HFFc6 (cell line): ENCODE measurements at regions not wholly inside any gene's neighbourhood (a gene's known extent, or its start where the extent isn't known, plus 50 kb on each side); places are given as distances from the start of the nearest gene placed in this dataset.

Experiments used
- DNase-seq: peaks from one replicate; pipeline ENCODE4 v3.0.0-alpha.2; 2018
- H3K27ac Mint-ChIP-seq: 2 replicates; pipeline ENCODE4 v1.8.0; 2020; ENCODE audit warnings: mild to moderate bottlenecking, mixed read lengths
- H3K27me3 Mint-ChIP-seq: 2 replicates; pipeline ENCODE4 v1.8.0; 2021; ENCODE audit warnings: mild to moderate bottlenecking, moderate library complexity, mixed read lengths; ENCODE audit not compliant: insufficient read depth
- H3K36me3 Mint-ChIP-seq: 2 replicates; pipeline ENCODE4 v1.8.0; 2021; ENCODE audit warnings: low read depth, mixed read lengths
- H3K4me1 Mint-ChIP-seq: 2 replicates; pipeline ENCODE4 v1.8.0; 2020; ENCODE audit warnings: low read depth, mixed read lengths
- H3K4me3 Mint-ChIP-seq: 2 replicates; pipeline ENCODE4 v1.8.0; 2020; ENCODE audit warnings: mild to moderate bottlenecking, moderate library complexity, mixed read lengths
- H3K9me3 Mint-ChIP-seq: 2 replicates; pipeline ENCODE4 v1.8.0; 2020; ENCODE audit warnings: mild to moderate bottlenecking, mixed read lengths
- CTCF ChIP-seq: fragments of 200-600 bp; sonication (generic); IDR thresholded peaks from 2 replicates; pipeline ENCODE4 v1.5.0; 2021; ENCODE audit warnings: antibody characterized with exemption, mild to moderate bottlenecking

DNA sequence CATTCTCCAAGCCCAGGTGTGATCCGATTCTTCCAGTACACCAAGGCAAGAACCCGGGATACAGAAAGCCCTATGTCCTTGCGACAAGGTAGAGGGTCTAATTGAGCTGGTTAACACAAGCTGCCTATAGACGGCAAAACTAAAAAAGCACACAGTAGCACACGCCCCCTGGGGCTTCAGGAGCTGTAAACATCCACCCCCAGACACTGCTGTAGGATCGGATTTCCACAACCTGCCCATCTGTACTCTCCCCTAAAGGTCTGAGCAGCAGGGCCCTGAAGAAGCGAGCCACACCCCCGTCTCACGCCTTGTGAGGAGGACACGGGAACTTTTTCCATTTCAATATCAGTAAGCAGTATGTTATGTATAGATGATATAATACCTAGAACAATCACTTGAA lies 624.7 kb downstream of the BUD13 start:
- no peak overlapping the region for H3K4me3 Mint-ChIP-seq
- no peak for DNase-seq
- H3K4me1 Mint-ChIP-seq: no peaks in the 10 kb centered on the region
- H3K27me3 Mint-ChIP-seq: no peaks in the 10 kb centered on the region; the same call in 1 of the 2 replicates
- peaks cover 55% of the 10 kb centered on the region for H3K9me3 Mint-ChIP-seq
- TF ChIP-seq CTCF: no peak
- H3K27ac Mint-ChIP-seq: no peak overlapping the region
- no peaks in the 10 kb centered on the region for H3K36me3 Mint-ChIP-seq

DNA sequence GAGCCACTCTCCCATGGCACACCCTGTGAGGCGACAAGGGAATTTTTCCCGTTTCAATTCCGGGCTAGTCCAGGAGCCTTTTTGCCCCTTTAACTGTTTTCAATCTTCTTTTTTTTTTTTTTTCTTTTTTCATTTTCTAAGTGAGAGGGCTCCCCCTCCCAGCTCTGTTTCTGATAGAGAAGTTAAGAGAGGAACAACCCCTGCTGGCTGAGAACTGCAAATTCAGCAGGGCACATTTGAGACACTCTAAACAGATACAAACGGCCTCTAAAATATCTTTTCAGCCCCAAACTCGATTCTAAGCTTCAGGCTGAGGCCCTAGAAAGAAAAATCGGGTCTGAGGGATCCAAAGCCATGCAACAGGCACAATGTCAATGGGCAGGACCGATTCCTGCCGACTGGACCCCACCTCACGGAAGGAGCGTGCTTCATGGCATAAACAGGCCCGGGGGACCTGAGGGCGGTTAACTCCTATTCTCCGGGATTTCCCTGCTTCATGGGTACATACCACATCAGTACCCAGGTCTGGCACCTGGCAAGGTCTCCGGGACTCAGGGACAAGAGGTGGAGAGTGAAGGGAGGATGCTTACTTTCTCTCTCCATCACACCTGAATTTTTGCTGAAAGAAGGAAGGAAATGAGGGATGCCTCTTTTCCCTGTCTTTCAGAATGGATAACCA lies 627.5 kb downstream of the BUD13 start:
- H3K27ac Mint-ChIP-seq: no peak overlapping the region
- no peak for DNase-seq
- H3K9me3 Mint-ChIP-seq: peaks cover 54% of the 10 kb centered on the region
- no peaks in the 10 kb centered on the region; the same call in 1 of the 2 replicates for H3K27me3 Mint-ChIP-seq
- no peaks in the 10 kb centered on the region for H3K36me3 Mint-ChIP-seq
- no peaks in the 10 kb centered on the region for H3K4me1 Mint-ChIP-seq
- TF ChIP-seq CTCF: no peak
- H3K4me3 Mint-ChIP-seq: no peak overlapping the region

GRCh38 chr11:116144387-116144958 lies 628.3 kb downstream of the BUD13 start:
- no peaks in the 10 kb centered on the region; the same call in 1 of the 2 replicates for H3K27me3 Mint-ChIP-seq
- H3K9me3 Mint-ChIP-seq: peaks cover 59% of the 10 kb centered on the region
- H3K27ac Mint-ChIP-seq: no peak overlapping the region
- no peak overlapping the region for H3K4me3 Mint-ChIP-seq
- no peaks in the 10 kb centered on the region for H3K4me1 Mint-ChIP-seq
- no peak for TF ChIP-seq CTCF
- H3K36me3 Mint-ChIP-seq: no peaks in the 10 kb centered on the region
- DNase-seq: no peak

GRCh38 chr11:116138280-116138679 lies 634.1 kb upstream of the CADM1 start:
- Mint-ChIP-seq H3K27ac (no peak overlapping the region), H3K4me1 (no peaks in the 10 kb centered on the region), H3K27me3 (no peaks in the 10 kb centered on the region), H3K36me3 (no peaks in the 10 kb centered on the region), H3K4me3 (no peak overlapping the region), H3K9me3 (peaks cover 43% of the 10 kb centered on the region)
- TF ChIP-seq CTCF: no peak
- no peak for DNase-seq

DNA sequence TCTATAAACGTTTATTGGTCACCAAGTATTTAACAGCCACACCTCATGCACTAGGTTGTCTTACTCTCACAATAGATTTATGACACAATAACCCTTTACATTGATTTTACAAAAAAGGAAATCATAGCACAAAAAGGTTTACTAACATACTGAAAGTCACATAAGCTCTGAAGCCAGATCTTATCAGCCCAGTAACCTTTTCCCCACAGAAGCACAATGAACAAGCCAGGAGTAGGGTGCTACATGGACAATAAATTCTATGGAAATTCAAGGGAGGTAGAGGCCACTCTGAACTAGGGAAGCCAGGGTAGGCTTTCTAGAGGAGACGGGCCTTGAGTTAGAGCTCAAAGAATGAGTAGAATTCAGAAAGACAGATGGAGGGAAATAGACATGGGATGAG lies 633.5 kb upstream of the CADM1 start:
- H3K36me3 Mint-ChIP-seq: no peaks in the 10 kb centered on the region
- DNase-seq: no peak
- no peak for TF ChIP-seq CTCF
- no peak overlapping the region for H3K27ac Mint-ChIP-seq
- no peaks in the 10 kb centered on the region for H3K4me1 Mint-ChIP-seq
- H3K9me3 Mint-ChIP-seq: peaks cover 43% of the 10 kb centered on the region
- H3K4me3 Mint-ChIP-seq: no peak overlapping the region
- H3K27me3 Mint-ChIP-seq: no peaks in the 10 kb centered on the region
